Gastroesophageal sphincter (tissue), 3 donors: ENCODE measurements at regions not wholly inside any gene's neighbourhood (a gene's known extent, or its start where the extent isn't known, plus 50 kb on each side); places are given as distances from the start of the nearest gene placed in this dataset.

Source experiments
- POLR2A ChIP-seq, 2 donors: fragments of 450-650 bp; IDR thresholded peaks; one replicate each; pipeline ENCODE4 v1.6.1; 2017; ENCODE audit warnings: antibody characterized with exemption in 2 of 2, mild to moderate bottlenecking in 2 of 2, moderate library complexity in 1 of 2
- TF ChIP-seq, protein P1 (sequence below), 4 experiments: fragments of 200-600 bp in 2 of 4; fragments of 450-650 bp in 2 of 4; sonication (generic) in 1 of 4; IDR thresholded peaks; one replicate each; pipeline ENCODE4 v1.5.1; 2017 to 2019; ENCODE audit warnings: antibody characterized with exemption in 4 of 4, mild to moderate bottlenecking in 2 of 4, moderate library complexity in 2 of 4

DNA sequence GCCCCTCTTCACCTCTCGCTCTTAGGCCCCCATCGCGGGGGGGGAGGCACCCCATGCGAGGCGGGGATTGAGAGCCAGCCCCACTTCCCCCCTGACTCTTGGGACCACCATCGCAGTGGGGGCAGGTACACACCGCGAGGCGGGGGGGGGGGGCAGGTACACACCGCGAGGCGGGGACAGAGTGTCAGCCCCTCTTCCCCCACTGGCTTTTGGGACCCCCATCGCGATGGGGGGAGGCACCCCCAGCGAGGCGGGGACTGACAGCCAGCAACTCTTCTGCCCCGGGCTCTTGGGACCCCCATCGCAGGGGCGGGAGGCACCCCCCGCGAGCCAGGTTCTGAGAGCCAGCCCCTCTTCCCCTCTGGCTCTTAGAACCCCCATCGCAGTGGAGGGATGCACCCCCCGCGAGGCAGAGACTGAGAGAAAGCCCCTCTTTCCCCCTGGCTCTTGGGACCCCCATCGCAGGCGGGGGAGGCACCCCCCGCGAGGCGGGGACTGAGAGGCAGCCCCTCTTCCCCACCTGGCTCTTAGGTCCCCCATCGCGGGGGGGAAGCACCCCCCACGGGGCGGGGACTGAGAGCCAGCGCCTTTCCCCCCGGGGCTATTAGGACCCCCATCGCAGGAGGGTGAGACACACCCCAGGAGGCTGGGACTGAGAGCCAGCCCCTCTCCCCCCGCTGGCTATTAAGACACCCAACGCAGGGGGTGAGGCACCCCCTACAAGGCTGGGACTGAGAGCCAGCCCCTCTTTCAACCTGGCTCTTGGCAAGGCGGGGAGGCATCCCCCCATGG lies 196.5 kb upstream of the PZP start:
- TF ChIP-seq, protein P1, sequence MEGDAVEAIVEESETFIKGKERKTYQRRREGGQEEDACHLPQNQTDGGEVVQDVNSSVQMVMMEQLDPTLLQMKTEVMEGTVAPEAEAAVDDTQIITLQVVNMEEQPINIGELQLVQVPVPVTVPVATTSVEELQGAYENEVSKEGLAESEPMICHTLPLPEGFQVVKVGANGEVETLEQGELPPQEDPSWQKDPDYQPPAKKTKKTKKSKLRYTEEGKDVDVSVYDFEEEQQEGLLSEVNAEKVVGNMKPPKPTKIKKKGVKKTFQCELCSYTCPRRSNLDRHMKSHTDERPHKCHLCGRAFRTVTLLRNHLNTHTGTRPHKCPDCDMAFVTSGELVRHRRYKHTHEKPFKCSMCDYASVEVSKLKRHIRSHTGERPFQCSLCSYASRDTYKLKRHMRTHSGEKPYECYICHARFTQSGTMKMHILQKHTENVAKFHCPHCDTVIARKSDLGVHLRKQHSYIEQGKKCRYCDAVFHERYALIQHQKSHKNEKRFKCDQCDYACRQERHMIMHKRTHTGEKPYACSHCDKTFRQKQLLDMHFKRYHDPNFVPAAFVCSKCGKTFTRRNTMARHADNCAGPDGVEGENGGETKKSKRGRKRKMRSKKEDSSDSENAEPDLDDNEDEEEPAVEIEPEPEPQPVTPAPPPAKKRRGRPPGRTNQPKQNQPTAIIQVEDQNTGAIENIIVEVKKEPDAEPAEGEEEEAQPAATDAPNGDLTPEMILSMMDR (IDR thresholded peaks at IDR 0.05): no peak
- TF ChIP-seq POLR2A (IDR thresholded peaks at IDR 0.05): no peak
